ENCODE measurements at regions not wholly inside any gene's neighbourhood (a gene's known extent, or its start where the extent isn't known, plus 50 kb on each side); places are given as distances from the start of the nearest gene placed in this dataset.

GRCh38 chr1:244311784-244312532 lies 139.8 kb downstream of the ADSS2 start:
- FAIRE-seq, result no peak
- SMC1A ChIA-PET (ENCODE audit: uncharacterized antibody, unreplicated experiment), result interaction anchor here (0.5 to 1.4 kb wide), 2 partner anchors 13 to 550 kb away, joined by 3 to 4 read pairs; no protein-coding TSS in a partner anchor

GRCh38 chr1:244313346-244313745 lies 138.4 kb downstream of the ADSS2 start:
- Histone ChIP-seq H3K79me2 (ENCODE audit: control insufficient read depth, insufficient read depth, low read length) (no peaks in the 10 kb centered on the region; the same call in none of the 2 replicates), H3K27ac (ENCODE audit: control insufficient read depth, insufficient read depth) (no peak overlapping the region), H3K4me3 (no peak overlapping the region), H3K4me1 (ENCODE audit: control insufficient read depth, insufficient read depth, low read length) (peaks cover 5% of the 10 kb centered on the region), H3K4me2 (ENCODE audit: control insufficient read depth, insufficient read depth) (no peak overlapping the region), H3K9me3 (replicated peaks; ENCODE audit: control insufficient read depth, insufficient read depth, low read length) (no peaks in the 10 kb centered on the region; the same call in 2 of the 3 replicates), H3K27me3 (replicated peaks in 1 of 2; ENCODE audit: control insufficient read depth in 2 of 2, insufficient read depth in 2 of 2, low read length in 1 of 2) (no peaks in the 10 kb centered on the region), H2AFZ (ENCODE audit: control insufficient read depth, low read depth, low read length) (no peak overlapping the region), H3K9ac (ENCODE audit: control insufficient read depth, insufficient read depth, low read length) (no peak overlapping the region), H3K36me3 (ENCODE audit: control insufficient read depth in 2 of 2, insufficient read depth in 2 of 2, low read length in 1 of 2) (no peaks in the 10 kb centered on the region), H4K20me1 (ENCODE audit: control insufficient read depth, insufficient read depth) (no peaks in the 10 kb centered on the region)
- no peak for DNase-seq (ENCODE audit: low read depth, low spot score)
- POLR2A ChIA-PET, result interaction anchor here (2.7 kb wide), 1 partner anchor 11 kb away, joined by 8 read pairs; no protein-coding TSS in a partner anchor
- FAIRE-seq, result no peak
- CTCF ChIA-PET, result interaction anchor here (1.4 kb wide), 1 partner anchor 15 kb away, joined by 5 read pairs; no protein-coding TSS in a partner anchor
- ATAC-seq, result no peak
- in situ Hi-C loops (cut with MboI), result no loop called here
- BruUV-seq (replicated peaks), result no TSS peak
- WGBS (ENCODE audit: insufficient coverage, insufficient replicate concordance, low lambda C conversion rate, missing lambda C conversion rate), result 93% methylated on average over 9 of the region's 9 CpGs
- SMC1A ChIA-PET (ENCODE audit: uncharacterized antibody, unreplicated experiment), result no interaction called here
- intact Hi-C loops (cut with micrococcal nuclease; ENCODE audit: unreplicated experiment), result no loop called here
- RAD21 ChIA-PET (ENCODE audit: unreplicated experiment), result no interaction called here
- TF ChIP-seq CBX5 (IDR thresholded peaks at IDR 0.05; ENCODE audit: low read depth), result no peak
- TF ChIP-seq CBFB (IDR thresholded peaks at IDR 0.05; ENCODE audit: low read depth), result no peak
- no peak for TF ChIP-seq EGR1 (IDR thresholded peaks at IDR 0.05; ENCODE audit: borderline replicate concordance in 1 of 2, low read depth in 2 of 2, low read length in 2 of 2)
- TF ChIP-seq ZNF274 (IDR thresholded peaks at IDR 0.05; ENCODE audit: insufficient read depth, insufficient read length), result no peak
- no peak for TF ChIP-seq IKZF1 (conservative IDR thresholded peaks at IDR 0.05)
- TF ChIP-seq ZNF687 (IDR thresholded peaks at IDR 0.05), result no peak
- TF ChIP-seq SRF (IDR thresholded peaks at IDR 0.05; ENCODE audit: low read depth in 2 of 2, low read length in 2 of 2), result no peak
- no peak for TF ChIP-seq E4F1 (IDR thresholded peaks at IDR 0.05; ENCODE audit: borderline replicate concordance, partially characterized antibody)
- no peak for TF ChIP-seq RAD51 (IDR thresholded peaks at IDR 0.05)

More at GRCh38 chr1:244311784-244312532, 139.8 kb downstream of the ADSS2 start:
- Histone ChIP-seq H3K79me2 (ENCODE audit: control insufficient read depth, insufficient read depth, low read length) (no peaks in the 10 kb centered on the region), H3K4me1 (ENCODE audit: control insufficient read depth, insufficient read depth, low read length) (no peaks in the 10 kb centered on the region), H3K36me3 (ENCODE audit: control insufficient read depth in 2 of 2, insufficient read depth in 2 of 2, low read length in 1 of 2) (no peaks in the 10 kb centered on the region), H3K27me3 (replicated peaks in 1 of 2; ENCODE audit: control insufficient read depth in 2 of 2, insufficient read depth in 2 of 2, low read length in 1 of 2) (no peaks in the 10 kb centered on the region), H3K9ac (ENCODE audit: control insufficient read depth, insufficient read depth, low read length) (no peak overlapping the region), H3K4me3 (no peak overlapping the region), H2AFZ (ENCODE audit: control insufficient read depth, low read depth, low read length) (no peak overlapping the region), H3K9me3 (replicated peaks; ENCODE audit: control insufficient read depth, insufficient read depth, low read length) (no peaks in the 10 kb centered on the region; the same call in 2 of the 3 replicates), H3K4me2 (ENCODE audit: control insufficient read depth, insufficient read depth) (no peak overlapping the region), H3K27ac (ENCODE audit: control insufficient read depth, insufficient read depth) (no peak overlapping the region), H4K20me1 (ENCODE audit: control insufficient read depth, insufficient read depth) (no peaks in the 10 kb centered on the region)
- in situ Hi-C loops (cut with MboI) (no loop called here), intact Hi-C loops (cut with micrococcal nuclease; ENCODE audit: unreplicated experiment) (no loop called here)
- 94% methylated on average over 18 of the region's 18 CpGs for WGBS (ENCODE audit: insufficient coverage, insufficient replicate concordance, low lambda C conversion rate, missing lambda C conversion rate)
- BruUV-seq (replicated peaks), result no TSS peak
- ATAC-seq (no peak), DNase-seq (ENCODE audit: low read depth, low spot score) (no peak)
- ChIA-PET CTCF (interaction anchor here (0.7 to 2.2 kb wide), 2 partner anchors 13 to 141 kb away, joined by 3 to 7 read pairs; no protein-coding TSS in a partner anchor), RAD21 (ENCODE audit: unreplicated experiment) (no interaction called here), POLR2A (interaction anchor here (2.7 kb wide), 1 partner anchor 12 kb away, joined by 8 read pairs; no protein-coding TSS in a partner anchor)
- TF ChIP-seq POLR2AphosphoS5 (IDR thresholded peaks at IDR 0.05; ENCODE audit: low read length), result no peak
